Osteocyte (in vitro differentiated cells): ENCODE measurements at regions not wholly inside any gene's neighbourhood (a gene's known extent, or its start where the extent isn't known, plus 50 kb on each side); places are given as distances from the start of the nearest gene placed in this dataset.

Source experiments
- DNase-seq: peaks from one replicate; pipeline ENCODE4 v3.0.0; 2021; ENCODE audit warnings: mixed read lengths; ENCODE audit not compliant: unreplicated experiment; ENCODE audit errors: extremely low spot score
- H3K27ac Mint-ChIP-seq: one replicate; pipeline ENCODE4 v1.8.0; 2021; ENCODE audit warnings: mild to moderate bottlenecking, mixed read lengths; ENCODE audit not compliant: unreplicated experiment
- H3K27me3 Mint-ChIP-seq: one replicate; pipeline ENCODE4 v1.8.0; 2021; ENCODE audit warnings: mixed read lengths; ENCODE audit not compliant: unreplicated experiment
- H3K36me3 Mint-ChIP-seq: one replicate; pipeline ENCODE4 v1.8.0; 2021; ENCODE audit warnings: mixed read lengths; ENCODE audit not compliant: unreplicated experiment
- H3K4me1 Mint-ChIP-seq: one replicate; pipeline ENCODE4 v1.8.0; 2021; ENCODE audit warnings: mixed read lengths; ENCODE audit not compliant: unreplicated experiment
- H3K4me3 Mint-ChIP-seq: one replicate; pipeline ENCODE4 v1.8.0; 2021; ENCODE audit warnings: mild to moderate bottlenecking, moderate library complexity, mixed read lengths; ENCODE audit not compliant: unreplicated experiment
- H3K9me3 Mint-ChIP-seq: one replicate; pipeline ENCODE4 v1.8.0; 2021; ENCODE audit warnings: mixed read lengths; ENCODE audit not compliant: unreplicated experiment
- CTCF ChIP-seq: fragments of 200-600 bp; sonication (generic); IDR thresholded peaks from 2 replicates; pipeline ENCODE4 v1.5.0; 2021; ENCODE audit warnings: antibody characterized with exemption, mild to moderate bottlenecking, moderate library complexity

- Mint-ChIP-seq H3K27me3 (no peaks in the 10 kb centered on the region), H3K36me3 (no peaks in the 10 kb centered on the region), H3K27ac (no peak overlapping the region), H3K4me1 (no peaks in the 10 kb centered on the region), H3K9me3 (no peaks in the 10 kb centered on the region), H3K4me3 (no peak overlapping the region)
- peak; percentile 78 for DNase-seq
- no peak for TF ChIP-seq CTCF
These were observed 721.9 kb downstream of the PTPRU start for GRCh38 chr1:29958271-29958670.

- H3K4me3 Mint-ChIP-seq = no peak overlapping the region
- H3K4me1 Mint-ChIP-seq = no peaks in the 10 kb centered on the region
- H3K36me3 Mint-ChIP-seq = no peaks in the 10 kb centered on the region
- no peak overlapping the region for H3K27ac Mint-ChIP-seq
- TF ChIP-seq CTCF = no peak
- H3K9me3 Mint-ChIP-seq = no peaks in the 10 kb centered on the region
- no peaks in the 10 kb centered on the region for H3K27me3 Mint-ChIP-seq
- no peak for DNase-seq
These were observed 720.2 kb downstream of the PTPRU start for GRCh38 chr1:29956349-29957030.

GRCh38 chr1:29954591-29954990 is 718.3 kb downstream of the PTPRU start:
- Mint-ChIP-seq H3K36me3 (no peaks in the 10 kb centered on the region), H3K9me3 (no peaks in the 10 kb centered on the region), H3K27me3 (no peaks in the 10 kb centered on the region), H3K4me1 (no peaks in the 10 kb centered on the region), H3K4me3 (no peak overlapping the region), H3K27ac (no peak overlapping the region)
- TF ChIP-seq CTCF = no peak
- DNase-seq = no peak

- no peak overlapping the region for H3K4me3 Mint-ChIP-seq
- no peaks in the 10 kb centered on the region for H3K4me1 Mint-ChIP-seq
- no peak overlapping the region for H3K27ac Mint-ChIP-seq
- no peaks in the 10 kb centered on the region for H3K27me3 Mint-ChIP-seq
- no peaks in the 10 kb centered on the region for H3K9me3 Mint-ChIP-seq
- no peak for DNase-seq
- H3K36me3 Mint-ChIP-seq = no peaks in the 10 kb centered on the region
- TF ChIP-seq CTCF = no peak
These were observed 717.6 kb downstream of the PTPRU start for GRCh38 chr1:29953961-29954360.

GRCh38 chr1:29949676-29950075 is 713.4 kb downstream of the PTPRU start:
- no peaks in the 10 kb centered on the region for H3K9me3 Mint-ChIP-seq
- H3K36me3 Mint-ChIP-seq = no peaks in the 10 kb centered on the region
- no peak for TF ChIP-seq CTCF
- H3K27ac Mint-ChIP-seq = no peak overlapping the region
- no peaks in the 10 kb centered on the region for H3K4me1 Mint-ChIP-seq
- no peak overlapping the region for H3K4me3 Mint-ChIP-seq
- H3K27me3 Mint-ChIP-seq = no peaks in the 10 kb centered on the region
- DNase-seq = no peak
